ENCODE measurements at regions not wholly inside any gene's neighbourhood (a gene's known extent, or its start where the extent isn't known, plus 50 kb on each side); places are given as distances from the start of the nearest gene placed in this dataset.

GRCh38 chr2:224114428-224114827 is 75.3 kb upstream of the SERPINE2 start:
- Histone ChIP-seq H3K27me3 (replicated peaks in 1 of 4; ENCODE audit: control insufficient read depth in 3 of 4, extremely low read depth in 1 of 4, insufficient read depth in 3 of 4, low read length in 3 of 4) (peaks cover 0 to 1% (median 0%) of the 10 kb centered on the region in 4 experiments; a peak in 1 of 7 replicates), H3K4me2 (ENCODE audit: insufficient read depth in 1 of 2, low read depth in 2 of 2, low read length in 2 of 2) (no peak overlapping the region), H3K56ac (replicated peaks; ENCODE audit: insufficient read length, low read depth, low read length) (no peak overlapping the region), H3K23ac (ENCODE audit: insufficient read length) (no peak overlapping the region), H3K36me3 (ENCODE audit: control insufficient read depth in 2 of 4, insufficient read depth in 4 of 4, low read length in 3 of 4) (no peaks in the 10 kb centered on the region), H3K9me3 (ENCODE audit: insufficient read depth in 2 of 2, low read depth in 1 of 2, low read length in 1 of 2) (0 out of 4 replicates have a peak, but pooled peaks cover 0 to 2% of the 10 kb centered on the region in 2 experiments), H3K79me1 (ENCODE audit: low read depth, low read length) (no peaks in the 10 kb centered on the region), H3K18ac (ENCODE audit: extremely low read depth, low read length) (no peak overlapping the region), H2AK5ac (ENCODE audit: low read depth, low read length) (no peak overlapping the region), H3K79me2 (ENCODE audit: control insufficient read depth in 1 of 2, insufficient read depth in 2 of 2, low read length in 2 of 2) (no peaks in the 10 kb centered on the region), H2AFZ (ENCODE audit: low read length) (no peak overlapping the region), H4K5ac (ENCODE audit: insufficient read length, low read depth, low read length) (no peak overlapping the region), H3K4ac (replicated peaks; ENCODE audit: insufficient read length, low read depth, low read length) (no peak overlapping the region), H4K20me1 (replicated peaks in 1 of 2; ENCODE audit: control insufficient read depth in 1 of 2, insufficient read depth in 2 of 2, low read length in 2 of 2) (no peaks in the 10 kb centered on the region), H3K4me3 (ENCODE audit: extremely low read depth in 1 of 4, insufficient read depth in 2 of 4, low read depth in 3 of 4, low read length in 4 of 4) (no peak overlapping the region), H3K27ac (ENCODE audit: low read depth, low read length) (no peak overlapping the region), H3K23me2 (ENCODE audit: low read depth, low read length) (no peaks in the 10 kb centered on the region), H4K91ac (replicated peaks; ENCODE audit: insufficient read length, low read length) (no peak overlapping the region), H2BK5ac (ENCODE audit: low read depth, low read length) (no peak overlapping the region), H2BK20ac (ENCODE audit: low read length) (no peak overlapping the region), H2BK15ac (ENCODE audit: low read length) (no peak overlapping the region), H2BK12ac (ENCODE audit: low read depth, low read length) (no peak overlapping the region), H3K4me1 (replicated peaks in 1 of 4; ENCODE audit: control insufficient read depth in 3 of 4, insufficient read depth in 4 of 4, low read length in 3 of 4) (peaks cover 0 to 3% (median 2%) of the 10 kb centered on the region in 4 experiments; a peak in 4 of 7 replicates), H2BK120ac (replicated peaks; ENCODE audit: low read depth, low read length) (no peak overlapping the region), H4K8ac (ENCODE audit: extremely low read depth, insufficient read depth, low read length) (no peak overlapping the region), H3K9ac (replicated peaks in 1 of 4; ENCODE audit: extremely low read depth in 1 of 4, low read depth in 3 of 4, low read length in 3 of 4) (no peak overlapping the region), H3K14ac (ENCODE audit: insufficient read length) (no peak overlapping the region)
- POLR2A ChIA-PET (ENCODE audit: partially characterized antibody) = no interaction called here
- FAIRE-seq (no peak), DNase-seq (ENCODE audit: low read depth in 1 of 2, low spot score in 2 of 2) (no peak)
- CTCF ChIA-PET (ENCODE audit: partially characterized antibody) = no interaction called here
- WGBS, 2 experiments (ENCODE audit: extremely low coverage in 1 of 2, insufficient coverage in 1 of 2, insufficient read length in 1 of 2, insufficient replicate concordance in 2 of 2, low coverage in 1 of 2, low lambda C conversion rate in 2 of 2, missing lambda C conversion rate in 1 of 2) = 93% methylated on average over 2 of the region's 2 CpGs; no CpG with 5 or more reads in 1 of the 2 experiments
- TF ChIP-seq TAF1 (IDR thresholded peaks at IDR 0.05; ENCODE audit: low read depth, low read length) = no peak
- TF ChIP-seq BCL11A (IDR thresholded peaks at IDR 0.05; ENCODE audit: low read depth in 2 of 2, low read length in 2 of 2) = no peak
- TF ChIP-seq ATF2 (IDR thresholded peaks at IDR 0.05; ENCODE audit: low read length) = no peak
- no peak for TF ChIP-seq NANOG (IDR thresholded peaks at IDR 0.05; ENCODE audit: insufficient read depth, low read depth, low read length, poor library complexity, severe bottlenecking)
- no peak for TF ChIP-seq TAF7 (optimal IDR thresholded peaks at IDR 0.05; ENCODE audit: borderline replicate concordance, low read depth, low read length)
- no peak for TF ChIP-seq CBX5 (IDR thresholded peaks at IDR 0.05; ENCODE audit: low read depth, low read length)
- no peak for TF ChIP-seq CHD1 (IDR thresholded peaks at IDR 0.05; ENCODE audit: low read depth, low read length)
- TF ChIP-seq KDM1A (IDR thresholded peaks at IDR 0.05; ENCODE audit: borderline replicate concordance, low read length) = no peak
- no peak for TF ChIP-seq RFX5 (IDR thresholded peaks at IDR 0.05; ENCODE audit: borderline replicate concordance, low read depth, low read length)
- no peak for TF ChIP-seq RAD21 (IDR thresholded peaks at IDR 0.05 in 1 of 2, conservative IDR thresholded peaks at IDR 0.05 in 1 of 2; ENCODE audit: low read depth in 2 of 2, low read length in 2 of 2)
- no peak for TF ChIP-seq BRCA1 (IDR thresholded peaks at IDR 0.05; ENCODE audit: low read depth, low read length)
- TF ChIP-seq, protein P1, sequence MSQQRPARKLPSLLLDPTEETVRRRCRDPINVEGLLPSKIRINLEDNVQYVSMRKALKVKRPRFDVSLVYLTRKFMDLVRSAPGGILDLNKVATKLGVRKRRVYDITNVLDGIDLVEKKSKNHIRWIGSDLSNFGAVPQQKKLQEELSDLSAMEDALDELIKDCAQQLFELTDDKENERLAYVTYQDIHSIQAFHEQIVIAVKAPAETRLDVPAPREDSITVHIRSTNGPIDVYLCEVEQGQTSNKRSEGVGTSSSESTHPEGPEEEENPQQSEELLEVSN (IDR thresholded peaks at IDR 0.05) = no peak
